K562 (cell line): ENCODE measurements at regions not wholly inside any gene's neighbourhood (a gene's known extent, or its start where the extent isn't known, plus 50 kb on each side); places are given as distances from the start of the nearest gene placed in this dataset.

ENCODE experiments used
- ATAC-seq: fragments of 200-7000 bp; cut with Tn5 transposase; 3 replicates; pipeline ENCODE4 v1.9.1; 2020; ENCODE audit warnings: moderate library complexity
- BruUV-seq: library from RNA; stranded (reverse); fragments of 400-500 nt; replicated peaks from 2 replicates; lab custom pipeline; 2021; lab: Mats Ljungman, UMichigan
- CTCF ChIA-PET: fragments of 300-600 bp; formaldehyde crosslinking; extraction: SDS; loops from one replicate; lab custom pipeline; 2021; ENCODE audit warnings: low intra/inter-chr PET ratio; lab: Yijun Ruan, JAX
- POLR2A ChIA-PET: fragments of 300-600, 350-650 bp; sonication (Branson Sonifier 250); formaldehyde crosslinking; extraction: SDS; loops from one replicate; lab custom pipeline; 2021; ENCODE audit warnings: antibody characterized with exemption, inconsistent platforms; lab: Yijun Ruan, JAX
- DNase-seq, 4 experiments: peaks; one replicate each; pipeline versions ENCODE4 v3.0.0 to v3.0.0-alpha.2; 2011 to 2018; ENCODE audit warnings: low spot score in 3 of 4, mixed read lengths in 3 of 4; ENCODE audit errors: extremely low read depth in 1 of 4
- FAIRE-seq: peaks from 2 replicates; lab custom pipeline; 2011; peaks lifted over from hg19 to GRCh38; lab: Jason Lieb, UNC
- H2AFZ ChIP-seq: 2 replicates; pipeline ENCODE4 v1.6.0; 2011; ENCODE audit warnings: low read depth, low read length, control low read depth, inconsistent platforms
- H3K27ac ChIP-seq: fragments of 200-600 bp; 3 replicates; pipeline ENCODE4 v1.8.0; 2011; ENCODE audit warnings: low read depth, mild to moderate bottlenecking, control low read depth, inconsistent platforms, low read length, moderate library complexity, mixed read lengths; ENCODE audit errors: extremely low read depth
- H3K27me3 ChIP-seq, 2 experiments: fragments of 300-600 bp in 1 of 2; 2 replicates in 1 of 2; 3 replicates in 1 of 2; pipeline versions ENCODE4 v1.6.0 to v1.8.0; 2011; ENCODE audit warnings: inconsistent platforms in 2 of 2, low read length in 2 of 2, mild to moderate bottlenecking in 1 of 2, mixed read lengths in 1 of 2, moderate library complexity in 1 of 2; ENCODE audit not compliant: control insufficient read depth in 2 of 2, insufficient read depth in 2 of 2
- H3K36me3 ChIP-seq: fragments of 300-600 bp; 3 replicates; pipeline ENCODE4 v1.8.0; 2011; ENCODE audit warnings: mild to moderate bottlenecking, low read length, inconsistent platforms; ENCODE audit not compliant: control insufficient read depth, insufficient read depth
- H3K4me1 ChIP-seq, 2 experiments: fragments of 200-600 bp in 1 of 2; replicated peaks in 1 of 2; 2 replicates in 1 of 2; 3 replicates in 1 of 2; pipeline versions ENCODE4 v1.5.1 to v1.8.0; 2011; ENCODE audit warnings: inconsistent platforms in 2 of 2, low read length in 2 of 2, mild to moderate bottlenecking in 1 of 2, mixed read lengths in 1 of 2, moderate library complexity in 1 of 2; ENCODE audit not compliant: control insufficient read depth in 2 of 2, insufficient read depth in 2 of 2
- H3K4me2 ChIP-seq: 2 replicates; pipeline ENCODE4 v1.6.1; 2011; ENCODE audit warnings: low read length, control low read depth, inconsistent platforms, mixed read lengths; ENCODE audit not compliant: insufficient read depth
- H3K4me3 ChIP-seq: fragments of 200-600 bp; sonication (generic), shearing (Covaris generic); 2 replicates; pipeline ENCODE4 v1.5.1; 2016; ENCODE audit warnings: control low read depth, inconsistent platforms
- H3K79me2 ChIP-seq: fragments of 200-600 bp; 3 replicates; pipeline ENCODE4 v1.8.0; 2011; ENCODE audit warnings: low read length, inconsistent platforms; ENCODE audit not compliant: control insufficient read depth, insufficient read depth
- H3K9ac ChIP-seq, 2 experiments: 2 replicates each; pipeline versions ENCODE4 v1.6.0 to v1.6.1; 2011; ENCODE audit warnings: low read depth in 2 of 2, low read length in 2 of 2, control low read depth in 1 of 2, inconsistent platforms in 1 of 2, mild to moderate bottlenecking in 1 of 2, mixed read lengths in 1 of 2; ENCODE audit not compliant: insufficient read depth in 1 of 2
- H3K9me1 ChIP-seq: one replicate; pipeline ENCODE4 v1.6.0; 2011; ENCODE audit warnings: inconsistent platforms, mild to moderate bottlenecking, low read length, moderate library complexity; ENCODE audit not compliant: control insufficient read depth, insufficient read depth
- H3K9me3 ChIP-seq: replicated peaks from 2 replicates; pipeline ENCODE4 v1.5.1; 2011; ENCODE audit warnings: low read depth, low read length, inconsistent platforms; ENCODE audit not compliant: control insufficient read depth, insufficient read depth
- H4K20me1 ChIP-seq: replicated peaks from 2 replicates; pipeline ENCODE4 v1.6.1; 2011; ENCODE audit warnings: low read length, inconsistent platforms, mixed read lengths; ENCODE audit not compliant: control insufficient read depth, insufficient read depth
- PHB2 ChIP-seq: fragments of 450-650 bp; IDR thresholded peaks from 2 replicates; pipeline ENCODE4 v1.6.1; 2017; ENCODE audit warnings: low read depth
- PHF8 ChIP-seq: fragments of 200-600 bp; sonication (generic); IDR thresholded peaks from 2 replicates; pipeline ENCODE4 v1.6.1; 2012; ENCODE audit warnings: mixed run types, mild to moderate bottlenecking, inconsistent platforms, low read length, moderate library complexity, borderline replicate concordance
- POLR2G ChIP-seq: fragments of 200-400 bp; formaldehyde crosslinking; IDR thresholded peaks from 2 replicates; pipeline ENCODE4 v1.6.1; 2017; ENCODE audit warnings: low read depth, mild to moderate bottlenecking, antibody characterized with exemption, low read length, moderate library complexity
- PYGO2 ChIP-seq: fragments of 450-650 bp; IDR thresholded peaks from 2 replicates; pipeline ENCODE4 v1.6.1; 2016; ENCODE audit warnings: mild to moderate bottlenecking, missing genetic modification characterization, moderate library complexity, missing compliant biosample characterization
- SIX5 ChIP-seq, 2 experiments: IDR thresholded peaks; 2 replicates each; pipeline ENCODE4 v1.6.1; 2011; ENCODE audit warnings: low read length in 2 of 2, borderline replicate concordance in 1 of 2, low read depth in 1 of 2, mild to moderate bottlenecking in 1 of 2, moderate library complexity in 1 of 2; ENCODE audit not compliant: insufficient read depth in 1 of 2
- SMARCA5 ChIP-seq: fragments of 450-650 bp; IDR thresholded peaks from 2 replicates; pipeline ENCODE4 v1.6.1; 2016
- SMARCB1 ChIP-seq: IDR thresholded peaks from 2 replicates; pipeline ENCODE4 v1.6.1; 2011; ENCODE audit warnings: improper control_type of control experiment, low read depth; ENCODE audit not compliant: insufficient read length
- THRA ChIP-seq: fragments of 450-650 bp; IDR thresholded peaks from 2 replicates; pipeline ENCODE4 v1.6.1; 2017; ENCODE audit warnings: mild to moderate bottlenecking, moderate library complexity
- XRCC5 ChIP-seq: fragments of 200-400 bp; formaldehyde crosslinking; IDR thresholded peaks from 2 replicates; pipeline ENCODE4 v1.6.1; 2017; ENCODE audit warnings: low read depth, mild to moderate bottlenecking, low read length
- ZNF3 ChIP-seq: fragments of 250-450 bp; sonication (Bioruptor Pico); IDR thresholded peaks from 2 replicates; pipeline ENCODE4 v1.5.0; 2021; ENCODE audit warnings: mild to moderate bottlenecking, moderate library complexity
- ZNF316 ChIP-seq: fragments of 450-650 bp; IDR thresholded peaks from 2 replicates; pipeline ENCODE4 v1.6.1; 2016
- WGBS: fragments of 100-300 bp; shearing (Covaris generic); methylation state at CpG from one replicate; pipeline ENCODE4 v1.1.6; 2016; ENCODE audit warnings: low coverage, mixed read lengths; ENCODE audit not compliant: insufficient coverage; ENCODE audit errors: missing lambda C conversion rate; 5-methylcytosine and 5-hydroxymethylcytosine counted together
- in situ Hi-C: fragments of 300-500 bp; cut with MboI; formaldehyde crosslinking; loops from 4 replicates; pipeline ENCODE4 v1.15.0; 2018; ENCODE audit warnings: inconsistent platforms, mixed read lengths
- intact Hi-C: fragments of 100-400 bp; cut with micrococcal nuclease; formaldehyde crosslinking; loops from 2 replicates; pipeline ENCODE4 v1.14.2; 2022
- TF ChIP-seq, protein P1 (sequence below): IDR thresholded peaks from 2 replicates; pipeline ENCODE4 v1.6.1; 2011; ENCODE audit not compliant: insufficient read length; ENCODE audit errors: extremely low read depth
- TF ChIP-seq, protein P2 (sequence below): sonication (generic); formaldehyde crosslinking; IDR thresholded peaks from 2 replicates; pipeline ENCODE4 v1.8.1; 2023; ENCODE audit warnings: mild to moderate bottlenecking, missing genetic modification reagents

DNA sequence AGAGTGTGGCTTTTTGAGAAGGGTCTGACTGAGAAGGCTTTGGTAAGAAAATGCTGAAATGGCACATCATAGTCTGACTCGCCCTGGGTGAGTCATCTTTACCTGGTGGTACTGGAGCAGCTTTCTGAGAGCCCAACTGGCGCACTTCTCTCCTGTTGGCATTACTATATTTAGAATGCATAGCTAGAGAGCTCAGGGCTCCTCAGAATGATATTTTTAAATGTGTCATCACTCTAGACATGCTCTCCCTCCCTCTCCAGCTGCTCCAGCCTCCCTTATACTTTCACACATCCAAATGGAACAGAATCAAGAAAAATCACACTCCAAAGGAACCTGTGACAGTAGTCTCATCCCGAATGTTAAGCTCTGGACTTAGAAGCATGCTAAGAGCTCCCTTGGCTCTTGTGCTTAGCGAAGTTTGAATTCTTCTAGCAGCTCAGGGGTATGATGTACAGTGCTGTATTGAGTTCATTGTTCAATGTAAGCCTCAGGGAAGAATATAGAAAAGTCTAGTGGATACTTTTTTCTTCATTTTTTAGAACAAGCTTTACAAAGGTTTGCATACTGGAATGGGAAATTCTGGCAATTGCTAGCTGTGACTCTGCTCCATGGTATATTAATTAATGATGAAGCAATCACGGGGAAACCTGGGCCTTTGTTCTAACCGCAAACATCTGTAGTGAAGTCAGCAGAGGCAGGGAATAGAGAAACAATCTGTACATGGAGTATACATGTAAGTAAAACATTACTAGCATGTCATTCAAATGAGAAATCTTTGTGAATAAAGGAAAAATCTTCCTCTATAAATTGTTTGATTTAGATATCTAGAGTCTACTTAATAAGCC lies 751.2 kb upstream of the NRXN1 start:
- ChIA-PET POLR2A (interaction anchor here (0.6 kb wide), 1 partner anchor 92 kb away, joined by 3 read pairs; no protein-coding TSS in a partner anchor), CTCF (no interaction called here)
- Histone ChIP-seq H3K79me2 (no peaks in the 10 kb centered on the region), H3K9me1 (no peaks in the 10 kb centered on the region), H3K4me3 (no peak overlapping the region), H3K4me2 (no peak overlapping the region), H2AFZ (no peak overlapping the region), H3K9ac (no peak overlapping the region), H3K4me1 (no peaks in the 10 kb centered on the region), H4K20me1 (no peaks in the 10 kb centered on the region), H3K27ac (no peak overlapping the region), H3K27me3 (no peaks in the 10 kb centered on the region), H3K36me3 (no peaks in the 10 kb centered on the region), H3K9me3 (no peaks in the 10 kb centered on the region)
- ATAC-seq (no peak), DNase-seq (no peak), FAIRE-seq (no peak)
- in situ Hi-C loops (no loop called here), intact Hi-C loops (no loop called here)
- no TSS peak for BruUV-seq
- WGBS: 0% methylated on average over 6 of the region's 6 CpGs
- TF ChIP-seq ZNF316 (0 out of 2 replicates have a peak, but pooled peaks have one; percentile 7), SIX5 (IDR thresholded peaks at IDR 0.05; ENCODE audit: borderline replicate concordance in 1 of 2, insufficient read depth in 1 of 2, low read depth in 1 of 2, low read length in 2 of 2) (no peak)

GRCh38 chr2:51781691-51782090 lies 749.8 kb upstream of the NRXN1 start:
- no peak for DNase-seq
- intact Hi-C loops: no loop called here
- WGBS: 0% methylated on average over 4 of the region's 4 CpGs
- no peak for TF ChIP-seq ZNF3 (CRISPR knock-in tag)
- TF ChIP-seq PYGO2 (tag): no peak
- no peak for TF ChIP-seq SMARCB1
- TF ChIP-seq, protein P1, sequence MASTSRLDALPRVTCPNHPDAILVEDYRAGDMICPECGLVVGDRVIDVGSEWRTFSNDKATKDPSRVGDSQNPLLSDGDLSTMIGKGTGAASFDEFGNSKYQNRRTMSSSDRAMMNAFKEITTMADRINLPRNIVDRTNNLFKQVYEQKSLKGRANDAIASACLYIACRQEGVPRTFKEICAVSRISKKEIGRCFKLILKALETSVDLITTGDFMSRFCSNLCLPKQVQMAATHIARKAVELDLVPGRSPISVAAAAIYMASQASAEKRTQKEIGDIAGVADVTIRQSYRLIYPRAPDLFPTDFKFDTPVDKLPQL: no peak
- TF ChIP-seq PHB2: no peak
- TF ChIP-seq SMARCA5: no peak
- TF ChIP-seq PHF8: no peak
- TF ChIP-seq THRA: no peak
- no peak for TF ChIP-seq POLR2G
- TF ChIP-seq, protein P2, sequence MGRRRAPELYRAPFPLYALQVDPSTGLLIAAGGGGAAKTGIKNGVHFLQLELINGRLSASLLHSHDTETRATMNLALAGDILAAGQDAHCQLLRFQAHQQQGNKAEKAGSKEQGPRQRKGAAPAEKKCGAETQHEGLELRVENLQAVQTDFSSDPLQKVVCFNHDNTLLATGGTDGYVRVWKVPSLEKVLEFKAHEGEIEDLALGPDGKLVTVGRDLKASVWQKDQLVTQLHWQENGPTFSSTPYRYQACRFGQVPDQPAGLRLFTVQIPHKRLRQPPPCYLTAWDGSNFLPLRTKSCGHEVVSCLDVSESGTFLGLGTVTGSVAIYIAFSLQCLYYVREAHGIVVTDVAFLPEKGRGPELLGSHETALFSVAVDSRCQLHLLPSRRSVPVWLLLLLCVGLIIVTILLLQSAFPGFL (CRISPR knock-in tag): no peak
- TF ChIP-seq XRCC5: no peak

More at GRCh38 chr2:51781691-51782090, 749.8 kb upstream of the NRXN1 start:
- Histone ChIP-seq H3K4me1 (no peaks in the 10 kb centered on the region), H3K27ac (no peak overlapping the region), H4K20me1 (no peaks in the 10 kb centered on the region), H3K27me3 (no peaks in the 10 kb centered on the region), H3K9me3 (no peaks in the 10 kb centered on the region), H3K36me3 (no peaks in the 10 kb centered on the region), H3K4me2 (no peak overlapping the region), H3K79me2 (no peaks in the 10 kb centered on the region), H3K9me1 (no peaks in the 10 kb centered on the region), H2AFZ (no peak overlapping the region), H3K9ac (no peak overlapping the region), H3K4me3 (no peak overlapping the region)
- ATAC-seq (no peak), FAIRE-seq (no peak)
- ChIA-PET CTCF (no interaction called here), POLR2A (no interaction called here)
- no TSS peak for BruUV-seq
- in situ Hi-C loops: no loop called here
